ENCODE measurements at regions not wholly inside any gene's neighbourhood (a gene's known extent, or its start where the extent isn't known, plus 50 kb on each side); places are given as distances from the start of the nearest gene placed in this dataset.

- TF ChIP-seq RAD21 (IDR thresholded peaks at IDR 0.05 in 1 of 2, conservative IDR thresholded peaks at IDR 0.05 in 1 of 2; ENCODE audit: low read depth in 2 of 2, low read length in 2 of 2): no peak
Observed at GRCh38 chr13:111947876-111948275, 119.1 kb upstream of the SOX1 start (continued).
